ENCODE measurements at regions not wholly inside any gene's neighbourhood (a gene's known extent, or its start where the extent isn't known, plus 50 kb on each side); places are given as distances from the start of the nearest gene placed in this dataset.

- TF ChIP-seq, protein P1, sequence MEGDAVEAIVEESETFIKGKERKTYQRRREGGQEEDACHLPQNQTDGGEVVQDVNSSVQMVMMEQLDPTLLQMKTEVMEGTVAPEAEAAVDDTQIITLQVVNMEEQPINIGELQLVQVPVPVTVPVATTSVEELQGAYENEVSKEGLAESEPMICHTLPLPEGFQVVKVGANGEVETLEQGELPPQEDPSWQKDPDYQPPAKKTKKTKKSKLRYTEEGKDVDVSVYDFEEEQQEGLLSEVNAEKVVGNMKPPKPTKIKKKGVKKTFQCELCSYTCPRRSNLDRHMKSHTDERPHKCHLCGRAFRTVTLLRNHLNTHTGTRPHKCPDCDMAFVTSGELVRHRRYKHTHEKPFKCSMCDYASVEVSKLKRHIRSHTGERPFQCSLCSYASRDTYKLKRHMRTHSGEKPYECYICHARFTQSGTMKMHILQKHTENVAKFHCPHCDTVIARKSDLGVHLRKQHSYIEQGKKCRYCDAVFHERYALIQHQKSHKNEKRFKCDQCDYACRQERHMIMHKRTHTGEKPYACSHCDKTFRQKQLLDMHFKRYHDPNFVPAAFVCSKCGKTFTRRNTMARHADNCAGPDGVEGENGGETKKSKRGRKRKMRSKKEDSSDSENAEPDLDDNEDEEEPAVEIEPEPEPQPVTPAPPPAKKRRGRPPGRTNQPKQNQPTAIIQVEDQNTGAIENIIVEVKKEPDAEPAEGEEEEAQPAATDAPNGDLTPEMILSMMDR (IDR thresholded peaks at IDR 0.05): no peak
- no peak for TF ChIP-seq EP300 (IDR thresholded peaks at IDR 0.05)
Observed at GRCh38 chr1:98386675-98387440, 274.7 kb upstream of the SNX7 start.
